GM21528 (cell line): ENCODE measurements at regions not wholly inside any gene's neighbourhood (a gene's known extent, or its start where the extent isn't known, plus 50 kb on each side); places are given as distances from the start of the nearest gene placed in this dataset.

Experiments used
- ATAC-seq: cut with Tn5 transposase; IDR thresholded peaks from one replicate; pipeline ENCODE4 v1.9.1; 2021; ENCODE audit warnings: mild to moderate bottlenecking, moderate library complexity; ENCODE audit not compliant: unreplicated experiment, low FRiP score

GRCh38 chr20:6269168-6269873, 146.5 kb upstream of the FERMT1 start:
- no peak for ATAC-seq

- ATAC-seq, result no peak
Measured at GRCh38 chr20:6265204-6265904, 142.5 kb upstream of the FERMT1 start.

- no peak for ATAC-seq
Measured at GRCh38 chr20:6253396-6253795, 130.6 kb upstream of the FERMT1 start.

- ATAC-seq, result no peak
Measured at GRCh38 chr20:6245436-6245835, 122.6 kb upstream of the FERMT1 start.

GRCh38 chr20:6241591-6241990, 118.8 kb upstream of the FERMT1 start:
- no peak for ATAC-seq

- no peak for ATAC-seq
Measured at GRCh38 chr20:6240059-6240458, 117.2 kb upstream of the FERMT1 start.

GRCh38 chr20:6238421-6238820, 115.6 kb upstream of the FERMT1 start:
- no peak for ATAC-seq

- no peak for ATAC-seq
Measured at GRCh38 chr20:6235510-6235909, 112.7 kb upstream of the FERMT1 start.

GRCh38 chr20:6232436-6232835, 109.6 kb upstream of the FERMT1 start:
- no peak for ATAC-seq

- ATAC-seq, result no peak
Measured at GRCh38 chr20:6231556-6231955, 108.7 kb upstream of the FERMT1 start.

- no peak for ATAC-seq
Measured at GRCh38 chr20:6228302-6228843, 105.5 kb upstream of the FERMT1 start.

GRCh38 chr20:6213311-6213710, 90.5 kb upstream of the FERMT1 start:
- no peak for ATAC-seq

GRCh38 chr20:6212903-6213302, 90.1 kb upstream of the FERMT1 start:
- ATAC-seq, result no peak

GRCh38 chr20:6209093-6209492, 86.3 kb upstream of the FERMT1 start:
- no peak for ATAC-seq

- ATAC-seq, result no peak
Measured at GRCh38 chr20:6200092-6200491, 77.3 kb upstream of the FERMT1 start.

- no peak for ATAC-seq
Measured at GRCh38 chr20:6185268-6185667, 62.4 kb upstream of the FERMT1 start.

- ATAC-seq, result no peak
Measured at GRCh38 chr20:6184086-6184485, 61.3 kb upstream of the FERMT1 start.

- no peak for ATAC-seq
Measured at GRCh38 chr20:6180531-6180930, 57.7 kb upstream of the FERMT1 start.

- ATAC-seq, result no peak
Measured at GRCh38 chr20:6178537-6178936, 55.7 kb upstream of the FERMT1 start.

- ATAC-seq, result no peak
Measured at GRCh38 chr20:6173481-6173880, 50.7 kb upstream of the FERMT1 start.
